ENCODE measurements at regions not wholly inside any gene's neighbourhood (a gene's known extent, or its start where the extent isn't known, plus 50 kb on each side); places are given as distances from the start of the nearest gene placed in this dataset.

- TF ChIP-seq, protein P1, sequence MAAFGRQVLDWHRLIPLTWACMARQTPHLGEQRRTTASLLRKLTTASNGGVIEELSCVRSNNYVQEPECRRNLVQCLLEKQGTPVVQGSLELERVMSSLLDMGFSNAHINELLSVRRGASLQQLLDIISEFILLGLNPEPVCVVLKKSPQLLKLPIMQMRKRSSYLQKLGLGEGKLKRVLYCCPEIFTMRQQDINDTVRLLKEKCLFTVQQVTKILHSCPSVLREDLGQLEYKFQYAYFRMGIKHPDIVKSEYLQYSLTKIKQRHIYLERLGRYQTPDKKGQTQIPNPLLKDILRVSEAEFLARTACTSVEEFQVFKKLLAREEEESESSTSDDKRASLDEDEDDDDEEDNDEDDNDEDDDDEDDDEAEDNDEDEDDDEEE (CRISPR knock-in tag; IDR thresholded peaks at IDR 0.05) = no peak
- no peak for TF ChIP-seq ZNF430 (CRISPR knock-in tag; IDR thresholded peaks at IDR 0.05)
- no peak for TF ChIP-seq RFXAP (CRISPR knock-in tag; IDR thresholded peaks at IDR 0.05; ENCODE audit: borderline replicate concordance)
Measured at GRCh38 chr2:217231724-217232123, 371.9 kb upstream of the TNP1 start (continued).

GRCh38 chr2:217231212-217231611 is 371.3 kb upstream of the TNP1 start:
- Histone ChIP-seq H3K79me2 (ENCODE audit: insufficient read depth, low read length) (no peaks in the 10 kb centered on the region), H3K27ac (ENCODE audit: extremely low read length, insufficient read depth, low read length) (no peak overlapping the region), H3K4me2 (ENCODE audit: low read depth, low read length) (no peak overlapping the region), H3K4me1 (ENCODE audit: insufficient read depth, low read length) (no peaks in the 10 kb centered on the region), H3K9me3 (ENCODE audit: low read length) (no peaks in the 10 kb centered on the region), H4K20me1 (ENCODE audit: insufficient read depth, low read length) (no peaks in the 10 kb centered on the region), H2AFZ (ENCODE audit: low read length) (no peak overlapping the region), H3K36me3 (replicated peaks in 1 of 2; ENCODE audit: control insufficient read depth in 1 of 2, insufficient read depth in 2 of 2, low read length in 2 of 2) (no peaks in the 10 kb centered on the region), H3K4me3 (replicated peaks in 1 of 3; ENCODE audit: insufficient read depth in 1 of 3, low read depth in 2 of 3, low read length in 3 of 3) (no peak overlapping the region), H3K9ac (ENCODE audit: insufficient read depth, low read depth, low read length) (no peak overlapping the region), H3K27me3 (ENCODE audit: control insufficient read depth in 1 of 2, insufficient read depth in 2 of 2, low read length in 2 of 2) (no peaks in the 10 kb centered on the region; a peak in 1 of 5 replicates)
- BruUV-seq (replicated peaks) = no TSS peak
- intact Hi-C loops (cut with micrococcal nuclease; ENCODE audit: unreplicated experiment) (no loop called here), in situ Hi-C loops (cut with HindIII; ENCODE audit: extremely low pct_ligation_motif_present, low pct_unique_long_range_greater_than_20kb) (no loop called here)
- 2% methylated on average over 1 of the region's 1 CpG for WGBS (ENCODE audit: low lambda C conversion rate)
- POLR2A ChIA-PET = no interaction called here
- FAIRE-seq (no peak), DNase-seq (ENCODE audit: low spot score) (no peak), ATAC-seq (no peak)
- TF ChIP-seq TRIM24 (CRISPR knock-in tag; IDR thresholded peaks at IDR 0.05) = no peak
- TF ChIP-seq BHLHE40 (IDR thresholded peaks at IDR 0.05; ENCODE audit: low read length) = no peak
- TF ChIP-seq GFI1 (CRISPR knock-in tag; IDR thresholded peaks at IDR 0.05; ENCODE audit: borderline replicate concordance) = no peak
- no peak for TF ChIP-seq ZNF576 (CRISPR knock-in tag; IDR thresholded peaks at IDR 0.05)
- TF ChIP-seq PLSCR1 (CRISPR knock-in tag; IDR thresholded peaks at IDR 0.05; ENCODE audit: borderline replicate concordance) = no peak
- TF ChIP-seq ZNF292 (CRISPR knock-in tag; IDR thresholded peaks at IDR 0.05; ENCODE audit: borderline replicate concordance, low read depth) = no peak
- TF ChIP-seq ZNF598 (CRISPR knock-in tag; IDR thresholded peaks at IDR 0.05; ENCODE audit: borderline replicate concordance) = no peak
- no peak for TF ChIP-seq TRAFD1 (CRISPR knock-in tag; IDR thresholded peaks at IDR 0.05; ENCODE audit: borderline replicate concordance)
- TF ChIP-seq DNMT3B (CRISPR knock-in tag; conservative IDR thresholded peaks at IDR 0.05) = no peak
- TF ChIP-seq SNAI1 (CRISPR knock-in tag; IDR thresholded peaks at IDR 0.05; ENCODE audit: borderline replicate concordance) = no peak
- TF ChIP-seq U2AF1 (optimal IDR thresholded peaks at IDR 0.05; ENCODE audit: low read depth, low read length) = no peak
- no peak for TF ChIP-seq EP300 (IDR thresholded peaks at IDR 0.05; ENCODE audit: low read depth in 2 of 2, low read length in 2 of 2)
- TF ChIP-seq EP300 (CRISPR knock-in tag; IDR thresholded peaks at IDR 0.05; ENCODE audit: borderline replicate concordance) = no peak
- TF ChIP-seq ZNF546 (CRISPR knock-in tag; conservative IDR thresholded peaks at IDR 0.05) = no peak
- CTCF ChIA-PET (ENCODE audit: low intra/inter-chr PET ratio, low total read pairs) = no interaction called here
